A673 (cell line): ENCODE measurements at regions not wholly inside any gene's neighbourhood (a gene's known extent, or its start where the extent isn't known, plus 50 kb on each side); places are given as distances from the start of the nearest gene placed in this dataset.
"Not testable (repeated sequence)": the region's sequence is repeated elsewhere in the genome, so short reads cannot be mapped to it uniquely, and the experiment has no call there.

ENCODE experiments used
- EZH2 ChIP-seq: fragments of 200-600 bp; sonication (generic); IDR thresholded peaks from 2 replicates; pipeline ENCODE4 v1.6.1; 2017; ENCODE audit warnings: borderline replicate concordance, low read depth, mild to moderate bottlenecking, mixed read lengths, antibody characterized with exemption, low read length; ENCODE audit not compliant: poor library complexity, severe bottlenecking
- TF ChIP-seq, protein P1 (sequence below): fragments of 300-800, 200-600 bp; sonication (generic); conservative IDR thresholded peaks from 2 replicates; pipeline ENCODE4 v1.5.1; 2017; ENCODE audit warnings: low read depth, mild to moderate bottlenecking, antibody characterized with exemption, low read length, moderate library complexity, mixed read lengths

DNA sequence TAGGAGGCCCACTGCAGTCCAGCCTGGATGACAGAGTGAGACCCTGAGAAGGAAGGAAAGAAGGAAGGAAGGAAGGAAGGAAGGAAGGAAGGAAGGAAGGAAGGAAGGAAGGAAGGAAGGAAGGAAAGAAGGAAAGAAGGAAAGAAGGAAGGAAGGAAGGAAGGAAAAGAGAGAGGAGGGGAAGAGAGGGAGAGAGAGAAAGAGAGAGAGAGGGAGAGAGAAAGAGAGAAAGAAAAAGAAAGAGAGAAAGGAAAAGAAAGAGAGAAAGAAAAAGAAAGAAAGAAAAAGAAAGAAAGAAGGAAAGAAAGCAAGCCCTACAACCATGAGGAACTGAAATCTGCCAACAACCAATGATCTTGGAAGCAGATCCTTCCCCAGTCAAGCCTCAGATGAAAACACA, 124.9 kb upstream of the BCOR start:
- TF ChIP-seq, protein P1, sequence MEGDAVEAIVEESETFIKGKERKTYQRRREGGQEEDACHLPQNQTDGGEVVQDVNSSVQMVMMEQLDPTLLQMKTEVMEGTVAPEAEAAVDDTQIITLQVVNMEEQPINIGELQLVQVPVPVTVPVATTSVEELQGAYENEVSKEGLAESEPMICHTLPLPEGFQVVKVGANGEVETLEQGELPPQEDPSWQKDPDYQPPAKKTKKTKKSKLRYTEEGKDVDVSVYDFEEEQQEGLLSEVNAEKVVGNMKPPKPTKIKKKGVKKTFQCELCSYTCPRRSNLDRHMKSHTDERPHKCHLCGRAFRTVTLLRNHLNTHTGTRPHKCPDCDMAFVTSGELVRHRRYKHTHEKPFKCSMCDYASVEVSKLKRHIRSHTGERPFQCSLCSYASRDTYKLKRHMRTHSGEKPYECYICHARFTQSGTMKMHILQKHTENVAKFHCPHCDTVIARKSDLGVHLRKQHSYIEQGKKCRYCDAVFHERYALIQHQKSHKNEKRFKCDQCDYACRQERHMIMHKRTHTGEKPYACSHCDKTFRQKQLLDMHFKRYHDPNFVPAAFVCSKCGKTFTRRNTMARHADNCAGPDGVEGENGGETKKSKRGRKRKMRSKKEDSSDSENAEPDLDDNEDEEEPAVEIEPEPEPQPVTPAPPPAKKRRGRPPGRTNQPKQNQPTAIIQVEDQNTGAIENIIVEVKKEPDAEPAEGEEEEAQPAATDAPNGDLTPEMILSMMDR, result not testable (repeated sequence)
- TF ChIP-seq EZH2, result not testable (repeated sequence)
